Tibial nerve (tissue), 4 donors: ENCODE measurements at regions not wholly inside any gene's neighbourhood (a gene's known extent, or its start where the extent isn't known, plus 50 kb on each side); places are given as distances from the start of the nearest gene placed in this dataset.

Experiments used
- EP300 ChIP-seq, 2 donors: sonication (generic); formaldehyde crosslinking; IDR thresholded peaks; one replicate each; pipeline ENCODE4 v1.6.1; 2017; ENCODE audit warnings: antibody characterized with exemption in 2 of 2, mild to moderate bottlenecking in 1 of 2
- POLR2A ChIP-seq, 2 donors: fragments of 450-650 bp; IDR thresholded peaks; one replicate each; pipeline ENCODE4 v1.6.1; 2017; ENCODE audit warnings: antibody characterized with exemption in 2 of 2, mild to moderate bottlenecking in 2 of 2, moderate library complexity in 2 of 2
- TF ChIP-seq, protein P1 (sequence below), 5 experiments: fragments of 200-600 bp in 3 of 5; fragments of 450-650 bp in 2 of 5; sonication (generic) in 3 of 5; IDR thresholded peaks; one replicate each; pipeline ENCODE4 v1.5.1; 2016 to 2019; ENCODE audit warnings: antibody characterized with exemption in 5 of 5, mild to moderate bottlenecking in 3 of 5, moderate library complexity in 2 of 5

DNA sequence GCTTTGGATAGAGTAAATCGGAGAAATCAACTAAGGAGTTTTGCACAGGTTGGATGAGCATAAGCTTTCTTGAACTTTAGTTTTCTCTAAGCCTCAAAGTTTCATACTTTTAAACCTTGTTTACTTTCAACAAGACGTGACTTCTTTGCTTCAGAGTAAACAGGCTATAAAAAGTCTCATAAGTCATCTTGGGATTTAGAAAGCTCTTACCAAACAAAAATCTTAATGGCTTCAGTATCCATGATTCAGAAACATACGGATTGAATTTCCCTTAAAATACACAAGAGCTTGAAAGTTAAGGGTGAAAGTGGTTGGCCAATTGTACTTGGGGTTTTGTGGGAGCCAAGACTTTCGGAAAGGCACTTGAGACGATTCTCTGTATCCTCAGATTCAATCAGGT, 270.9 kb upstream of the ANKH start:
- TF ChIP-seq, protein P1, sequence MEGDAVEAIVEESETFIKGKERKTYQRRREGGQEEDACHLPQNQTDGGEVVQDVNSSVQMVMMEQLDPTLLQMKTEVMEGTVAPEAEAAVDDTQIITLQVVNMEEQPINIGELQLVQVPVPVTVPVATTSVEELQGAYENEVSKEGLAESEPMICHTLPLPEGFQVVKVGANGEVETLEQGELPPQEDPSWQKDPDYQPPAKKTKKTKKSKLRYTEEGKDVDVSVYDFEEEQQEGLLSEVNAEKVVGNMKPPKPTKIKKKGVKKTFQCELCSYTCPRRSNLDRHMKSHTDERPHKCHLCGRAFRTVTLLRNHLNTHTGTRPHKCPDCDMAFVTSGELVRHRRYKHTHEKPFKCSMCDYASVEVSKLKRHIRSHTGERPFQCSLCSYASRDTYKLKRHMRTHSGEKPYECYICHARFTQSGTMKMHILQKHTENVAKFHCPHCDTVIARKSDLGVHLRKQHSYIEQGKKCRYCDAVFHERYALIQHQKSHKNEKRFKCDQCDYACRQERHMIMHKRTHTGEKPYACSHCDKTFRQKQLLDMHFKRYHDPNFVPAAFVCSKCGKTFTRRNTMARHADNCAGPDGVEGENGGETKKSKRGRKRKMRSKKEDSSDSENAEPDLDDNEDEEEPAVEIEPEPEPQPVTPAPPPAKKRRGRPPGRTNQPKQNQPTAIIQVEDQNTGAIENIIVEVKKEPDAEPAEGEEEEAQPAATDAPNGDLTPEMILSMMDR (IDR thresholded peaks at IDR 0.05): no peak
- no peak for TF ChIP-seq POLR2A (IDR thresholded peaks at IDR 0.05)
- TF ChIP-seq EP300 (IDR thresholded peaks at IDR 0.05): no peak
